T-helper 2 cell treated with Interferon-gamma antibody and Interleukin-4, amounts not matched to agents 100 ng/mL and 5 ng/mL, for 36 hours (primary cell): ENCODE measurements at regions not wholly inside any gene's neighbourhood (a gene's known extent, or its start where the extent isn't known, plus 50 kb on each side); places are given as distances from the start of the nearest gene placed in this dataset.
"Not testable (repeated sequence)": the region's sequence is repeated elsewhere in the genome, so short reads cannot be mapped to it uniquely, and the experiment has no call there.

Source experiments
- intact Hi-C: fragments of 100-400 bp; cut with micrococcal nuclease; formaldehyde crosslinking; loops from one replicate; pipeline ENCODE4 v1.15.1; 2023

- intact Hi-C loops, result no loop called here
Observed at GRCh38 chr2:107698861-107699260, 127.8 kb upstream of the RGPD4 start.

GRCh38 chr2:107700073-107700472, 126.6 kb upstream of the RGPD4 start:
- intact Hi-C loops, result no loop called here

- intact Hi-C loops, result no loop called here
Observed at GRCh38 chr2:107711941-107712340, 114.8 kb upstream of the RGPD4 start.

- intact Hi-C loops, result no loop called here
Observed at GRCh38 chr2:107712857-107713256, 113.8 kb upstream of the RGPD4 start.

GRCh38 chr2:107717661-107718060, 109.0 kb upstream of the RGPD4 start:
- intact Hi-C loops, result no loop called here

GRCh38 chr2:107719141-107719540, 107.6 kb upstream of the RGPD4 start:
- intact Hi-C loops, result no loop called here

GRCh38 chr2:107719836-107720235, 106.9 kb upstream of the RGPD4 start:
- intact Hi-C loops, result no loop called here

- intact Hi-C loops, result no loop called here
Observed at GRCh38 chr2:107721178-107721577, 105.5 kb upstream of the RGPD4 start.

- intact Hi-C loops, result no loop called here
Observed at GRCh38 chr2:107721586-107721985, 105.1 kb upstream of the RGPD4 start.

- intact Hi-C loops, result not testable (repeated sequence)
Observed at GRCh38 chr2:107725824-107726223, 100.9 kb upstream of the RGPD4 start.

GRCh38 chr2:107727318-107727717, 99.4 kb upstream of the RGPD4 start:
- intact Hi-C loops, result no loop called here

GRCh38 chr2:107728586-107728985, 98.1 kb upstream of the RGPD4 start:
- intact Hi-C loops, result no loop called here

- intact Hi-C loops, result no loop called here
Observed at GRCh38 chr2:107729440-107729839, 97.3 kb upstream of the RGPD4 start.

- intact Hi-C loops, result no loop called here
Observed at GRCh38 chr2:107730898-107731297, 95.8 kb upstream of the RGPD4 start.

- intact Hi-C loops, result no loop called here
Observed at GRCh38 chr2:107731435-107731834, 95.3 kb upstream of the RGPD4 start.

GRCh38 chr2:107735201-107735600, 91.5 kb upstream of the RGPD4 start:
- intact Hi-C loops, result no loop called here

GRCh38 chr2:107737756-107738155, 88.9 kb upstream of the RGPD4 start:
- intact Hi-C loops, result no loop called here

- intact Hi-C loops, result no loop called here
Observed at GRCh38 chr2:107738266-107738665, 88.4 kb upstream of the RGPD4 start.

GRCh38 chr2:107740300-107740699, 86.4 kb upstream of the RGPD4 start:
- intact Hi-C loops, result no loop called here

- intact Hi-C loops, result no loop called here
Observed at GRCh38 chr2:107742460-107743027, 84.1 kb upstream of the RGPD4 start.

- intact Hi-C loops, result no loop called here
Observed at GRCh38 chr2:107743274-107743673, 83.4 kb upstream of the RGPD4 start.

GRCh38 chr2:107745100-107745499, 81.6 kb upstream of the RGPD4 start:
- intact Hi-C loops, result no loop called here

- intact Hi-C loops, result not testable (repeated sequence)
Observed at GRCh38 chr2:107746552-107747198, 80.0 kb upstream of the RGPD4 start.
